ENCODE measurements at regions not wholly inside any gene's neighbourhood (a gene's known extent, or its start where the extent isn't known, plus 50 kb on each side); places are given as distances from the start of the nearest gene placed in this dataset.

GRCh38 chrX:33465137-33465536, 253.8 kb upstream of the DMD start:
- no peaks in the 10 kb centered on the region for H3K36me3 ChIP-seq (ENCODE audit: low read depth)
- TF ChIP-seq EZH2 (IDR thresholded peaks at IDR 0.05; ENCODE audit: low read depth) = no peak
- 0 out of 2 replicates have a peak, but pooled peaks have one; percentile 21 for TF ChIP-seq CTCF (conservative IDR thresholded peaks at IDR 0.05)
- no peaks in the 10 kb centered on the region for H3K79me2 ChIP-seq (ENCODE audit: low read depth)
- H3K4me3 ChIP-seq = no peak overlapping the region
- no TSS peak for BruUV-seq (replicated peaks)
- POLR2A ChIA-PET (ENCODE audit: unreplicated experiment) = no interaction called here
- H3F3A ChIP-seq (ENCODE audit: insufficient read depth, low read depth) = no peaks in the 10 kb centered on the region
- no peaks in the 10 kb centered on the region for H3K27me3 ChIP-seq (ENCODE audit: insufficient read depth, low read depth)
- intact Hi-C loops (cut with micrococcal nuclease; ENCODE audit: unreplicated experiment) = no loop called here
- H3K4me2 ChIP-seq = no peak overlapping the region
- H2AFZ ChIP-seq = no peak overlapping the region
- no peak overlapping the region for H3K27ac ChIP-seq
- H4K20me1 ChIP-seq (ENCODE audit: insufficient read depth) = no peaks in the 10 kb centered on the region
- DNase-seq = no peak
- CTCF ChIA-PET = no interaction called here
- H3K4me1 ChIP-seq (replicated peaks; ENCODE audit: insufficient read depth) = no peaks in the 10 kb centered on the region
- no peaks in the 10 kb centered on the region for H3K9me2 ChIP-seq (ENCODE audit: insufficient read depth)
- H3K9me3 ChIP-seq (ENCODE audit: insufficient read depth, low read depth) = no peaks in the 10 kb centered on the region

GRCh38 chrX:33457102-33457501, 245.8 kb upstream of the DMD start:
- Histone ChIP-seq H3K27ac (no peak overlapping the region), H3K79me2 (ENCODE audit: low read depth) (no peaks in the 10 kb centered on the region), H3F3A (ENCODE audit: insufficient read depth, low read depth) (no peaks in the 10 kb centered on the region), H3K4me2 (no peak overlapping the region), H4K20me1 (ENCODE audit: insufficient read depth) (no peaks in the 10 kb centered on the region), H2AFZ (no peak overlapping the region), H3K36me3 (ENCODE audit: low read depth) (no peaks in the 10 kb centered on the region), H3K9me3 (ENCODE audit: insufficient read depth, low read depth) (no peaks in the 10 kb centered on the region), H3K4me3 (no peak overlapping the region), H3K4me1 (replicated peaks; ENCODE audit: insufficient read depth) (no peaks in the 10 kb centered on the region), H3K9me2 (ENCODE audit: insufficient read depth) (no peaks in the 10 kb centered on the region), H3K27me3 (ENCODE audit: insufficient read depth, low read depth) (no peaks in the 10 kb centered on the region)
- TF ChIP-seq CTCF (conservative IDR thresholded peaks at IDR 0.05) (no peak), EZH2 (IDR thresholded peaks at IDR 0.05; ENCODE audit: low read depth) (no peak)
- BruUV-seq (replicated peaks) = no TSS peak
- ChIA-PET POLR2A (ENCODE audit: unreplicated experiment) (no interaction called here), CTCF (no interaction called here)
- intact Hi-C loops (cut with micrococcal nuclease; ENCODE audit: unreplicated experiment) = no loop called here
- no peak for DNase-seq

- no TSS peak for BruUV-seq (replicated peaks)
- intact Hi-C loops (cut with micrococcal nuclease; ENCODE audit: unreplicated experiment) = no loop called here
- no peak for DNase-seq
- H4K20me1 ChIP-seq (ENCODE audit: insufficient read depth) = no peaks in the 10 kb centered on the region
- POLR2A ChIA-PET (ENCODE audit: unreplicated experiment) = no interaction called here
- no peak overlapping the region for H2AFZ ChIP-seq
- TF ChIP-seq EZH2 (IDR thresholded peaks at IDR 0.05; ENCODE audit: low read depth) (no peak), CTCF (conservative IDR thresholded peaks at IDR 0.05) (no peak)
- H3K4me1 ChIP-seq (replicated peaks; ENCODE audit: insufficient read depth) = no peaks in the 10 kb centered on the region
- H3K27ac ChIP-seq = no peak overlapping the region
- CTCF ChIA-PET = no interaction called here
- H3F3A ChIP-seq (ENCODE audit: insufficient read depth, low read depth) = no peaks in the 10 kb centered on the region
- H3K9me3 ChIP-seq (ENCODE audit: insufficient read depth, low read depth) = no peaks in the 10 kb centered on the region
- H3K79me2 ChIP-seq (ENCODE audit: low read depth) = no peaks in the 10 kb centered on the region
- H3K4me3 ChIP-seq = no peak overlapping the region
- no peaks in the 10 kb centered on the region for H3K36me3 ChIP-seq (ENCODE audit: low read depth)
- H3K4me2 ChIP-seq = no peak overlapping the region
- H3K27me3 ChIP-seq (ENCODE audit: insufficient read depth, low read depth) = no peaks in the 10 kb centered on the region
- no peaks in the 10 kb centered on the region for H3K9me2 ChIP-seq (ENCODE audit: insufficient read depth)
Observed at GRCh38 chrX:33447285-33447684, 235.9 kb upstream of the DMD start.
